ENCODE measurements at regions not wholly inside any gene's neighbourhood (a gene's known extent, or its start where the extent isn't known, plus 50 kb on each side); places are given as distances from the start of the nearest gene placed in this dataset.

- DNase-seq, result no peak
- TF ChIP-seq CTCF (IDR thresholded peaks at IDR 0.05; ENCODE audit: low read depth, low read length, missing control alignments), result peak; percentile 3
Measured at GRCh38 chr14:101225157-101226152, 321.9 kb upstream of the RTL1 start.

GRCh38 chr14:101226265-101226602 is 322.7 kb upstream of the RTL1 start:
- in situ Hi-C loops (cut with HindIII; ENCODE audit: low pct_ligation_motif_present, low sequenced_read_pairs), result no loop called here
- Histone ChIP-seq H3K27me3 (replicated peaks) (no peaks in the 10 kb centered on the region), H3K36me3 (replicated peaks) (no peaks in the 10 kb centered on the region), H3K27ac (no peak overlapping the region), H3K4me3 (ENCODE audit: low read depth, low read length) (no peak overlapping the region)
- no peak for DNase-seq
- no peak for TF ChIP-seq CTCF (IDR thresholded peaks at IDR 0.05; ENCODE audit: low read depth, low read length, missing control alignments)

More at GRCh38 chr14:101225157-101226152, 321.9 kb upstream of the RTL1 start:
- H3K36me3 ChIP-seq (replicated peaks), result no peaks in the 10 kb centered on the region
- H3K27ac ChIP-seq, result no peak overlapping the region
- H3K27me3 ChIP-seq (replicated peaks), result no peaks in the 10 kb centered on the region
- no peak overlapping the region for H3K4me3 ChIP-seq (ENCODE audit: low read depth, low read length)
- in situ Hi-C loops (cut with HindIII; ENCODE audit: low pct_ligation_motif_present, low sequenced_read_pairs), result no loop called here

- no peak overlapping the region for H3K4me3 ChIP-seq (ENCODE audit: low read depth, low read length)
- no peak overlapping the region for H3K27ac ChIP-seq
- in situ Hi-C loops (cut with HindIII; ENCODE audit: low pct_ligation_motif_present, low sequenced_read_pairs), result no loop called here
- no peak for TF ChIP-seq CTCF (IDR thresholded peaks at IDR 0.05; ENCODE audit: low read depth, low read length, missing control alignments)
- no peaks in the 10 kb centered on the region for H3K27me3 ChIP-seq (replicated peaks)
- no peak for DNase-seq
- no peaks in the 10 kb centered on the region for H3K36me3 ChIP-seq (replicated peaks)
Measured at GRCh38 chr14:101226603-101227425, 323.3 kb upstream of the RTL1 start.

GRCh38 chr14:101227611-101228594 is 324.4 kb upstream of the RTL1 start:
- TF ChIP-seq CTCF (IDR thresholded peaks at IDR 0.05; ENCODE audit: low read depth, low read length, missing control alignments), result no peak
- no peaks in the 10 kb centered on the region for H3K27me3 ChIP-seq (replicated peaks)
- no peak overlapping the region for H3K27ac ChIP-seq
- H3K36me3 ChIP-seq (replicated peaks), result no peaks in the 10 kb centered on the region
- no peak for DNase-seq
- no peak overlapping the region for H3K4me3 ChIP-seq (ENCODE audit: low read depth, low read length)
- in situ Hi-C loops (cut with HindIII; ENCODE audit: low pct_ligation_motif_present, low sequenced_read_pairs), result no loop called here

- Histone ChIP-seq H3K4me3 (ENCODE audit: low read depth, low read length) (no peak overlapping the region), H3K36me3 (replicated peaks) (no peaks in the 10 kb centered on the region), H3K27ac (no peak overlapping the region), H3K27me3 (replicated peaks) (no peaks in the 10 kb centered on the region)
- in situ Hi-C loops (cut with HindIII; ENCODE audit: low pct_ligation_motif_present, low sequenced_read_pairs), result no loop called here
- no peak for DNase-seq
- peak; percentile 10 for TF ChIP-seq CTCF (IDR thresholded peaks at IDR 0.05; ENCODE audit: low read depth, low read length, missing control alignments)
Measured at GRCh38 chr14:101228949-101229541, 325.5 kb upstream of the RTL1 start.

Measured in brain microvascular endothelial cell (primary cell).